NCI-H2081 treated with DMSO at 0.1 percent for 48 hours (cell line): ENCODE measurements at regions not wholly inside any gene's neighbourhood (a gene's known extent, or its start where the extent isn't known, plus 50 kb on each side); places are given as distances from the start of the nearest gene placed in this dataset.
"Not testable (repeated sequence)": the region's sequence is repeated elsewhere in the genome, so short reads cannot be mapped to it uniquely, and the experiment has no call there.

ENCODE experiments used
- DNase-seq: peaks from one replicate; lab custom pipeline; 2025; lab: John Stamatoyannopoulos, UW

DNA sequence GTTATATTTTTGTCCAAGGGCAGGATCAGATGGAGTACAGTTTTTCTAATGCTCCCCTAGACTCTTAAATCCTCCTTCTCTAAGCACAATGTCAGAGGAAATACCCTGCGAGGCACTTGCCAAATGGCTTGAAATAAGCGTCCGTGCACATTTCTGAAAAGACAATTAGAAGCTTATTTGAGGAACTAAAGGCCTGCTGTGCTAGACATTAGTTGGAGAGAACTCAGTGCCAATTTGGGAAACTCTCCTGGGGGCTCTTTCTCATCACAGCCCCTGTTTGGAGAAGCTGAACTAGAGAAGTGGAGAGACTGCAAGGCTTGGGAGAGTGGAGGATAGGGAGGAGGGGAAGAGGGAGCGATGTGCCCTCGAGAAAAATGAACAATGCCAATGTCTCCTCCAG, 247.6 kb upstream of the C2CD4B start:
- DNase-seq: no peak

DNA sequence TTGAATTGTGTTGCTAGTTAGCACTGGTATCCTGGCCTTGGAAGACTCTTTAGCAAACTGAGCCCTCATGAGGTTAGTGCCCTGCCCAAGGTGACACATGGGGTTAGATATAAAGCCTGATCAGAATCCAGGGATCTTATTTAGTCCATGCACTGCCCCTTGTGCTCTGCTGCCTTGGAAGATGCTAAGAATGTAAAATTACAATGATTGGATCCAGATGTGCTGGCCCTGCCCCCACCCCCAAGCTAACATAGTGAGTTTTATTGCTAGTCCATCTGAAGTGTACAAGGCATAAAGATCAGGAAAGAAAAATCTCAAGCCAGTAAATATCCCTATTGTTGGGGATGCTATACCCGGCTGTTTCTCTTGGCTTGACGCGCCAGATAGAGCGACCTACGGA, 248.1 kb upstream of the C2CD4B start:
- no peak for DNase-seq

DNA sequence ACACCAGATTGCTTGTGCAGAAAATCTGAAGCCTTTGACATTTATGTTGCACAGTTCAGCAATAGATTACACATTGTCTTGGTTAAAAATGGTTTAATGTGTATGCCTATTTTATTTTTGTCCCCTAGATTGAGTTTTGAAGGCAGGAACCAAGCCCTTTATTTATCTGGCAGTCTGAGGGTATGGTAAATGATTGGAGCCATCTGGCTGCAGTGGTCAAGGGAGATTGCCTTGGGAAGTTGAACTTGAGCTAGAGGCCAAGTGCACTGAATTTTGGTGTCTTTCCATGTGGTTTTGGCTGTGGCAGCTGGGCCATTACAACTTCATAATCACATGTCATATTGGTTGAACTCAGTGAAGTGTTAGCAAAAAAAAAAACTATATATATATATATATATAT, 248.7 kb upstream of the C2CD4B start:
- DNase-seq: no peak

DNA sequence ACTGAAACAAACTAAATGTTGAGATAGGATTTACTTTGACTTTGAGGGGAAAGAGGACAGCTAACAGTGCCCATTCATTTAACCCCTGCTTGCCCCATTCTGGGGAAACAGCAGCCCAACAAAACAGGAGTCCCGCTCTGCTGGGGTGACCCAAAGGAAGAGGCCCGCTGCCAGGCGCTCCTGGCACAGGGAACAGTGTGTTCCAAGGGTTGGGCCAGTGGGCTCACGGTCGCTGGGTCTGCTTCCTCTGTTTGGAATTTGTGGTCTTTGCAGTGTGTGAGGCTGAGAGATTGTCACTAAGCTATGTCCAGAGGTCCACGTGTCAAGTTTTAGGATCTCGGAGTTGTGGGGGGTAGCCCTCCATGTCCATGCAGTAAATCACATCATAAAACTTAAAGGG, 250.4 kb upstream of the C2CD4B start:
- no peak for DNase-seq

DNA sequence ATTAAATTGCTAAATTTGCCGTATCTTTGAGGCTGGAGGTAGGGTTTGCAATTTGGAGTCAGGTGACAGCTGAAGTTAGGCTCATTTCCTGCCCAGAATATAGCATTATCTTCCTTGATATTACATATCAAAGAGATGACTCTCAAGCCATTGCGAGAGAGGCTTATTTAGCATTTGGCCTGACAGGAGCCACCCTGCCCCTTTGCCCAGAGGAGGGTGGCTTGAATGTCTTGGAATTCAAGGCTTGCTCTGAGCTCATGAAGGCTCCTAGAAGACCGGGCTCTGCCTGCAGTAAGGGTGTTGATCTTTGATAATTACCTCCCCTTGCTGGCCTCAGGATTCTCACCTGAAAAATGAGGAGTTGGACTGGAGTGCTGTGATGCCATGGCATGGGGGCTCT, 251.4 kb upstream of the C2CD4B start:
- no peak for DNase-seq

DNA sequence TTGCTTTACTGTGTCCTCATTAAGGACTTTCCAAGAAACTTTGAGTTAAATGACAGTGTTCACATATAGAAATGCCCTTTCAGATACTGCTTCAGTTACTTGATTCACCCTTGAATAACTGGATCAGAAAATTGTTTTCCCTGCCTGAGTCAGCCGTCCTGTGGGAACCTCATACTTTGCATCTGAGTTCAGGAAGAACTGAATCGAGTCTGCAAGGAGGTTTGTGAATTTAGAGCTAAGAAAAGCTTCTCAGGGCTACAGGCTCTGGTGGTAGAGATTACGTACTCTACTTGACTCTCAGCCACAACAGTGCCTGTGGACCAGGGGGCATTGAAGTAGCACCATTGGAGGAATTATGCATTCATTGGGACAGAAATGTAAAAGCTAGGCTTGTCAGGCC, 252.4 kb upstream of the C2CD4B start:
- no peak for DNase-seq

DNA sequence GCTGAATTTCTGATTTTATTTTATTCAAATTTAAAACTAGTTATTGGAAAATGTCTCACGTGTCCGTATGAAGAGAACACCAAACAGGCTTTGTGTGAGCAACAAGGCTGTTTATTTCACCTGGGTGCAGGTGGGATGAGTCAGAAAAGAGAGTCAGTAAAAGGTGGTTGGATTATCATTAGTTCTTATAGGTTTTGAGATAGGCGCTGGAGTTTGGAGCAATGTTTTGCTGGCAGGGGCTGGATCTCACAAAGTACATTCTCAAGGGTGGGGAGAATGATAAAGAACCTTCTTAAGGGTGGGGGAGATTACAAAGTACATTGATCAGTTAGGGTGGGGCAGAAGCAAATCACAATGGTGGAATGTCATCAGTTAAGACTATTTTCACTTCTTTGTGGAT, 253.4 kb upstream of the C2CD4B start:
- not testable (repeated sequence) for DNase-seq

DNA sequence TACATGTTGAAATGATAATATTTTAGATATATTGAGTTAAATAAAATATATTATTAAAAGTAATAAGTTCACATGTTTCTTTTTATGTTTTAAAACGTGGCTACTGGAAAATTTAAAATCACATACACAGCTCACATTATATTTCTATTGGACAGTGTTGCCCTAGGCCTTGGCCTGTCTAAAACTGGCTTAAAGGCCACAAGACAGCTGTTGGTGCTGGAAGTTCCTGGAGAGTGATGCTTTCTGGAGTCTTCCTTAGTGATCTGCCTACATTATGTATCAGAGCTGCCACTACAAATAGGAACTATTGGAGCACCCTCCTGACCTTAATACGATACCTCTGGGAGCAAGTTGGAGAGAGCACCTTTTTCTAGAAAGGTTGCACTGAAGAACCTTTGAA, 254.1 kb upstream of the C2CD4B start:
- no peak for DNase-seq

DNA sequence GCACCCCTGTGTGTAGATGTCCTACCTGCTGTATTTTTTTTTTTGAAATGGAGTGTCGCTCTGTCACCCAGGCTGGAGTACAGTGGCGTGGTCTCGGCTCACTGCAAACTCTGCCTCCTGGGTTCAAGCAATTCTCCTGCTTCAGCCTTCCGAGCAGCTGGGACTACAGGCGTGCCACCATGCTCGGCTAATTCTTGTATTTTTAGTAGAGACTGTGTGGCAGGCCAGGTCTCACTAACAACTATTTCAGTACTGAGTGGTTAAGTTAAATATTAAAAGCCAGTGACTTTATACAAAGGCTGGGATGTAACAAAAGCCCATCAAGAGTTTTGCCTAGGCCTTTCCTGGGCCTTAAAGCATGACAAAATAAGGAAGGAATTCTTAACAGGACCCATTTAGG, 255.3 kb upstream of the C2CD4B start:
- DNase-seq: not testable (repeated sequence)

DNA sequence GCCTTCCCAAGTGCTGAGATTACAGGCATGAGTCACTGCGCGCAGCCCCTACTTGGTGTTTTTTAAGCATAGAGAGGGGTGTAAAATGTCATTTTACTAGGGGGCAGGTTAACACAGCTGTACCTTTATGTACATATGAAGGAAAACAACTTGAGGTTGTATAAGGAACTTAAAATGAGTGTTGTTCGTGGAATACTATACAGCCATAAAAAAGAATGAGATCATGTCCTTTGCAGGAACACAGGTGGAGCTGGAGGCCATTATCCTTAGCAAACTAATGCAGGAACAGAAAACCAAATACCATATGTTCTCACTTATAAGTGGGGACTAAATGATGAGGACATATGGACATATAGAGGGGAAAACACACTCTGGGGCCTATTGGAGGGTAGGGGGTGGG, 256.2 kb upstream of the C2CD4B start:
- no peak for DNase-seq

DNA sequence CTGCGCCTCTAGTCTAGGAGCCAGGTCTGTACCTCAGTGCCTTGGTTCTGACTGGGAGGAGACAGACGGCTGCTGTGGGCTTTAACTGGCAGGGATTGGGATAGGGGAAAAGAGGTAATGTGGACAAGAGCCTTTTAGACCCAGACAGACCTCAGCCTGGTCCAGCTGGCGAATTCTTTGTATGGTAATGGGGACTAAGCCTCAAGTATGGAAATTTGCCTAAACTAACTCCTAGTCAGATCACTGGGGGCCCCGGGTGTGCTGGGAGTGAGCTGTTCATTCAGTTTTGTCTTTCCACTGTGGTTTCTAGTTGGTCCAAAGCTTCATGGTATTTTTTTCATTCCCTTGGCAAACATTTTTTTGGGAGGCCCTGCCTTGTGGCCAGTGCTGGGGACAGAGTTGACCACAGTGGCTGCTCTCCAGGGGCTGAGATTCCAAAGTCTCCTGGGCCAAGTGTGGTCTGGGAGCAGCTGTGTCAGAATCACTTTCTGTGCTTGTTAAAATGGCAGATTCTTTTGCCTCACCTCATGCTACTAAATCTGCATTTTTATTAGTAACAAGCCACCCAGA, 261.4 kb upstream of the C2CD4B start:
- no peak for DNase-seq

DNA sequence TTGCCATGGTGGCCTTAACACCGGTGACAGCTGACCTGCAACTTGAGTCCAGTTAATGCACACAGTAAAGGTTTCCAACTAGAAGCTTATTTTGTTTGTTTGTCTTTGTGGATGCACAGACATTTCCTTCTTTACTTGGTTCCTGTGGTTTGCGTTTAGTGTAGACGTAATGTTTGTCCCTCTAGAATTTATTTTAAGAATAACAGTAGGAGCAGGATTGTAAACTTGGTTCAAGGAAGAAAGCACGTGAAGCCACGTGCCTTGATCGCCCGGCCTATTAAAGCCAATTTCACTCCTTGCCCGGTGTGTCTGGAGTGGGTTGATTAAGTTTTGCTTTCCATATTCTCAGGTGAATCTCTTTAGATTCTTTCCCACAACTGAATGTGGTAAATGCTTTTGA, 263.2 kb upstream of the C2CD4B start:
- no peak for DNase-seq

DNA sequence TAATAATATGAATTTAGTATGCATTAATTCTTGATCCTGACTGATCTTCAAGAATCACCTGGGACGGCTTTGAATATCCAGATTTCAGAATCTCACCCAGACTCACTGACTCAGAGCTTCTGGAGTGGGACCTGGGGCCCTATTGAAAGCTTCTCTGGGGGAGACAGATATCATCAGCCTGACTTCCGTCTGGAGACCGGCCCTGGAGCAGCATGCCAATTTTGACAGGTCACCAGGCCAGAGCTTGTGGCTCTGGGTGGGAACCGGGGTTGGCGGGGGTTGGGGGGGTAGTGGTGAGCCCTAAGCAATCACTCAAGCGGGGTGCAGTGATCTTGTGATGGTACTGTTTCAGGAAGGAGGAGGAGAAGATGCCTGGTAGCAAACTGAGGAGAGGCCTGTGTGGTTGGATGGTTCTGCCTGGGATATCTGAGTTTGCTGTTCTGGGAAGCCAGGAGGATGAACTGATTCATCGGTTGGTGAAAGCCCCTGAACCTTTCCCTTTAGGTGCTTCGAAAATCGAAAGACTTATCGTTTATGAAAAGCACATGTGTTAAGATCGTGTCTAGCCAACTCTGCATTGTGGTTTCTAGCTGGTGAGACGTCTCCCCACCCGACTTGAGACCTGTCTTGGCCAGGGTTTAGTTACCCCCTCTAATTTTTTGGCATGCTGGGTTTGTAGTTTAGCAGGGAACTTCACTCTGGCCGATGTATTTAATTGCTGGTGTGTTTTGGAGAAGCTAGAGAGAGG, 263.9 kb upstream of the C2CD4B start:
- no peak for DNase-seq

DNA sequence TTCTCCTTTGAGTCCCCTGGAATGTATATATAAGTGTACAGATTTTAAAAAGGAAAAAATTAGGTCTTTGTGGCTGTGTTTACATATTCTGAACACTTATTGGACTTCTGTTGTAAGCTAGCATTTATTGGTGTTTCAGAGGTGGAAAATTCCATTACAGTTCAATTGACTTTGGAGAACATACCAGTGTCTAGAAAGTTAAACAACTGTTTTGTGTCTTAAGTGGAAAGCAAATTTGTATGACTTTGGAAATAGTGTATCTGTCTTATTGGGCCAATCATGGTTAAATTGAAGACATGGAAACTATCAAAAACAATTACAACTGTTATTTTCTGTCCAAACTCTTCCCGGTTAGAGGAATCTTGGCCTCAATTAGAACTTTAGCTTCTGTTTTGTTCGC, 265.0 kb upstream of the C2CD4B start:
- no peak for DNase-seq

DNA sequence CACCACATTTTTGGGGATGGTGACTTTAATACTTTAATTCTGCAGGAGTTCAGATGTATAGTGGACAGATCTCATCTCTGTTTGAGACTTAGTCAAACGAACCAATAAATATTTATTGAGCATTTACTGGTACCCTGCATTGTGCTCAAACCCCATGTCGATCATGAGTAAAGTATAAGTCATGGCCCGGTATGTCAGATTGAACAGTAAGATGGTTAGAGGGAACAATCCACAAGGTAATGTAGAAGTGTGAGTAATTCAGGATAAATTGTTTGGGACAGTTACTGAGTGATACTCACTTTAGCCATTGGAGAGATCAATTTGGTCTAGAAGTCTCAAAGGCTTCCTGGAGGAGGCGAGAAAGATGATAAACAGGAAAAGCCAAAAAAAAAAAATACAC, 265.5 kb upstream of the C2CD4B start:
- no peak for DNase-seq

DNA sequence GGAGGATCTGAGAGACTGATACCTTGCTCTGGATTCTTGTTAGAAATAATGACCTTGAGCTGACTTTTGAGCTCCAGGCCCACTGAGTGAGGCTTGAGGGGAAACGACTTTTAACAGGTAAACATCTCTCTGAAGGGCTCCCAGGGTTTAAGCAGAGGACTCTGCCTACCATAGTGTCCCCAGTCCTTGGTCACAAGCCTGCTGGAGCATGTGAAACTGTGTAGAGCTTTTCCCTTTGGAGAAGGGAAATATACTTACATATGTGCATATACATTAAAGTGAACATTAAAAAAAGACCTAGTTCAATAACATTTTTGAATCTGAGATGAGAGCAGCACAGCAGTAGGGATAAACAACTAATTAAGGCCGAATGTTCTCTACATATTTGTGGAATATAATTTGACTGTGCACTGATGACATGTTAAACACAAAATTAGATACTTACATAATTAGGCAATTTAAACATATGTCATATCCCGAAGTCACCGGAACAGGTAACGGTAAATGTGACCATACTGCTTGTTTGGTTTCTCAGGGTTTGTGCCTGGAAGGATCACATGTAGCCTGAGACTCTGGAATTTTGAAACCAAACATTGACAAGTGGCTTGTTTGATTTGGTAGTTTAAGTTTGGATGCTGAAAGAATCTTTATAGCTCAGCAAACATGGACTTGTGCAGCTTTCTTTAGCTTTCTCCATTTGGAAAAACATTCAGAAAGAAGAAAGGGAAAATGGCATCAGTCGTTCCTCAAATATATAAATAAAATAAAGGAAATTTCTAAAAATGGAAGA, 266.1 kb upstream of the C2CD4B start:
- no peak for DNase-seq

DNA sequence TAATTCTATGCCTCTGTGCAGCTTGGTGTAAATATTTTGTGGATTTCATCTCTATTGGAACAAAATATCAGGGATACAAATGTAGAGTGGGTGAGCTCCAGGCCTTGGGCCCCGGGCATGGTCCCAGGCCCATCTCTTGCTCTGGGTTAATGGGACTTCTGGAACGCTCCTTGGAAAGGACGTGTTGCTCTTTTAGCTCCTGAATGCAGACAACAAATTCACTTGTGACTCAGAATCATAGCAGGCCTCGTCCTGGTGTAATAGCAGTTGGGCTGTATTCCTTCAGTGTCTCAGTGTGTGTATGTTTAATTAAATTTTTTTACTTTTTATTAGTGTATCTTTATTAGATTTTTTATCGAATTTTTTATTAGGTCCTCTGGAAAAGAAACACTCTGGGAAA, 266.7 kb upstream of the C2CD4B start:
- DNase-seq: no peak

DNA sequence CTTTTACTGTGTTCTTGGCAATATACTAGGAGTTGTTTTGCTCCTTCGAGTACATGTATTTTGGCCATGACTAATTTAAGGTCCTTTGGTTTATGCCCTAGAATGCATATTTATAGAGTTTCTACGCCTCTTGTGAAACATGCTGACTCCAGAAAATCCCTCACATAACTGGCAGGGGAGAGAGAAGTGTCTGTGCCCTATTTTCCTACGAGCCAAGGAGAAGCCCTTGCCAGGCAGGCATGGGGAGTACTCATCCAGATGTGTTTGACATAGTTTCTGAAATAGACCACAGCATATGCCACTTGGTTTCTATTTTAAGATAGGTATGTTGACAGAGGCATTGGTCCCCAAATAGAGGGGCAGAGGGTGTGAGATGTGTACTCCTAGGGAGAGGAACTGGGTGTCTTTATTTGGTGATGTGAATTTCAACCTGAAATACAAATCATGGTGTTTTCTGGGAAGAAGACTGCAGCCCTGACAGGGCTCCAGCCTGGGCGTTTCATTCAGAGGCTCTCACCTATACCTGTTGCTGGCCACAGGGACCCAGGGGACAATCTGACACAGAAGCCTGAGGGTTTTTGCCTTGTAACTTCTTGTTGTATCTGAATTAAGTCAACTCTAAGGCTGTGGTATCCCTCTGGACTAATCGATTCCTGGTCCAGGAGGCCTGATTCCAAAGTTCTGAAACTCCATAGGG, 267.8 kb upstream of the C2CD4B start:
- DNase-seq: no peak

DNA sequence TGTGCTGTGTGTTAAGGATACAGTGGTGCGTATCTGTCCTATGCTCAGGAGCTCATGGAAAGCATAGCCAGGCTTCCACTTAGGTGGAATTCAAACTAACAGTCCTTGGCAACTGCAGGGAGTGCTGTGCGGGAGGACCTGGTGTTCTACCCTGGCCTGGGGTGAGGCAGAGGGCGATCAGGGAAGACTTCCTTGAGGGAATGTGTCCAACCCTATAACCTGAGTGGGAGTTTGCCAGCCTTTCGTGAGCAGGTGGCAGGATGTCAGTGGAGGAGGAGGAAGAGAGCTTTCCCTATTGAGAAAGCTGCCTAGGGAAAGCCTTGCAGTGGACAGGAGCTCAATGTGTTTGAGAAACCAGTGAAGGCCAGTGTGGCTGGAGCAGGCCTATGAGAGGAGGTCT, 271.1 kb upstream of the C2CD4B start:
- no peak for DNase-seq

DNA sequence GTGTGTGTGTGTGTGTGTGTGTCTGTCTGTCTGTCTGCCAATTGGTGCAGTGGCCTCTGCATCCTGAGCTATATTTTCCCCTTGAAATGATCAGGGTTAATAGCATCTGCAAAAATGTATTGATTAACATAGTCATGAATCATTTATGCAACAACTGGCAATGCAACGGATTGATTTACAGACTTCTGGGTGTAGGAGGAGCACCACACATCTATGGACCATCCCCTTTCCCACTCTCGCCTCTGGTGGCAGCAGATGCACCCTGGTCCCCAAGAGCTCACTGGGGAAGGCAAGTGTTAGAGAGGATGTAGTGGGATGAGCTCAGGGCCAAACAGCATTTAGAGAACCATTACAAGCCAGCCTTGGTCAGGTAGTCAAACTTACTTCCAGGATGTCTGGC, 272.7 kb upstream of the C2CD4B start:
- no peak for DNase-seq

DNA sequence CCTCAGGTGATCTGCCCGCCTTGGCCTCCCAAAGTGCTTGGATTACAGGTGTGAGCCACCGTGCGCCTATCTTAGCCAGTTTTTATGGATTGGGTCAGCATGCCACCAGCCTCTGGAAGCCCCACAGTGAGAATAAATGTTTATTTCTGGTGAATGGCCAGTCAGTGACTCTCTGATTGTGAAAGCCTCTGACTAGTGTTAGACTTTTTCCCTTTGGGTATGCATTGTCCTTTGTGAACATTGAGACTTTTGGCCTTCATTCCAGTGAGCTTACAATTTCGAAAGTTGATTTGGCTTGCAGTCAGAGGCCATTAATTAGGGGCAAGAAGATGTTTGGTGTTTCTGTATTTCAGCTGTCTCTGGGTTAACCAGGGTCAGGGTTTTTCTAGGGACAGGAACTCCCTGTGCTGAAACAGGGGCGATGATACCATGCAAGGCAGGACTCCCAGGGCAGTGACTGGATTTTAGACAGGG, 274.5 kb upstream of the C2CD4B start:
- no peak for DNase-seq

DNA sequence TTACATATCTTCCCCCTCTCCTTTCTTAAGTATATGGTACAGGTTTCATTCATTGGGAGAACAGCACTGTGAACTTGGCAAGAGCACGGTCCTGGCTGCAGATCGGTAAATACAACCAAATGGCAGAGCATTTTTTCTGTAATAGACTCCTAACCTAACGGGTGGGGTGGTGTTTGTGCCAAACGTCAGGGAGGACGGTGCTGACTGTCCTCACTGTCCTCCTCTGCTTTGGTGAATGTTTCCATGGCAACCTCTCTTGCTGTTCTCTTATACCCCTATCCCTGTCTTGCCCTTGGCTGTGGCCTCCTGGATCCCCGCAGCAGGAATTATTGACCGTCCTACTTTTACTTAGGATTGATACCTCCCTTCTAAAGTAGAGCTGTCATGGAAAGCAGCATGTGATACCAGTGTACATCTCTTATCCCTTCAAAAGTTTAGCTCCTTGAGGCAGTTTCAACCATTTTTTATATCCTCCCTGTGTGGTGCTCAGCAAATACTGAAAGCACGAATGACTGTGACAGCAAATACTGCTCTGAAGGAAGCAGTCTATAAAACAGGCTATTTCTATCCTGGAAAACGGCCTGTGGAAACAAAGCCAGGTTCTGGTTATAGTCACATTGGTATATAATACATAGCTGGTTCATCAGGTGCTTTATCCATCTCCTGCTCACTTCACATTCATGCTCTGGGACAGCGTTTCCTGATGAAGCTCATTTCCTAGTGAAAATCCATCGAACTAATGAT, 275.4 kb upstream of the C2CD4B start:
- DNase-seq: no peak
